ENCODE measurements at regions not wholly inside any gene's neighbourhood (a gene's known extent, or its start where the extent isn't known, plus 50 kb on each side); places are given as distances from the start of the nearest gene placed in this dataset.

DNA sequence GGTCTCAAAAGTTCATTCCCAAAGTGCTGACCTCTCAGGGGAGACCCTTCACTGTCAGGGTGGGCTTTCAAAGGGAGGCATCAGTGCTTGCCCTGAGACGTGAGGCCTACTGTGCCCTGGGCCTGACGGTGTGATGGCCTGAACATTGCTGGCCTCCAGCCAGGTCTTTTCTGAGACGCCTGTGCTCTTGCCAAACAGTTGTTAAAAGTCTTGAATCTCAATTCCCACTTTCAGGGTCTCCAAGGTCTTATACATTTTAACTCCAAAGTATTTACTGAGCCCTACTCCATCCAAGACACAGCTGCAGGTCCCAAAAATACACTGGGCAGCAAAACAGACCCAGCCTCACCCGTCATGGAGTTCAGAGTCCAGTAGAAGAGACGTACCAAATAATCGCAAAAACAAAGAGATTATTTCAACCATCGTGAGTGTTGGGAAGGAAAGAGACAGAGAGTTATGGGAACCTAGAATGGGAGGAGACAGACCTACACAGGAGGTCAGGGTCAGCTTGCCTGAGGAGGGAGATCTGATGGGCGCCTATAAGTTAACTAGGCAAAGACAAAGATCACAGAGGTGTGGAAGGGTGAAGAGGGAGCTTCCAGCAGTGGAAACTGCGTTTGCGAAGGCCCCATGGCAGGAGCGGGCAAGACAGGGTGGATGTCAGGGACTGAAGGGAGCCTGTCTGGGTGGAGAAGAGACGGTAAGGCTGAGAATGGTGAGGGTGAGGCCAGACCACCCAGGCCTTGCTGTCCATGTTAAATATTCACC lies 446.3 kb downstream of the PREX1 start:
- H3K36me3 ChIP-seq (ENCODE audit: control insufficient read depth in 2 of 2, insufficient read depth in 2 of 2, low read length in 1 of 2) = no peaks in the 10 kb centered on the region
- H4K20me1 ChIP-seq (ENCODE audit: control insufficient read depth, insufficient read depth) = no peaks in the 10 kb centered on the region
- ChIA-PET SMC1A (ENCODE audit: uncharacterized antibody, unreplicated experiment) (no interaction called here), RAD21 (ENCODE audit: unreplicated experiment) (no interaction called here), CTCF (no interaction called here), POLR2A (no interaction called here)
- TF ChIP-seq, protein P1, sequence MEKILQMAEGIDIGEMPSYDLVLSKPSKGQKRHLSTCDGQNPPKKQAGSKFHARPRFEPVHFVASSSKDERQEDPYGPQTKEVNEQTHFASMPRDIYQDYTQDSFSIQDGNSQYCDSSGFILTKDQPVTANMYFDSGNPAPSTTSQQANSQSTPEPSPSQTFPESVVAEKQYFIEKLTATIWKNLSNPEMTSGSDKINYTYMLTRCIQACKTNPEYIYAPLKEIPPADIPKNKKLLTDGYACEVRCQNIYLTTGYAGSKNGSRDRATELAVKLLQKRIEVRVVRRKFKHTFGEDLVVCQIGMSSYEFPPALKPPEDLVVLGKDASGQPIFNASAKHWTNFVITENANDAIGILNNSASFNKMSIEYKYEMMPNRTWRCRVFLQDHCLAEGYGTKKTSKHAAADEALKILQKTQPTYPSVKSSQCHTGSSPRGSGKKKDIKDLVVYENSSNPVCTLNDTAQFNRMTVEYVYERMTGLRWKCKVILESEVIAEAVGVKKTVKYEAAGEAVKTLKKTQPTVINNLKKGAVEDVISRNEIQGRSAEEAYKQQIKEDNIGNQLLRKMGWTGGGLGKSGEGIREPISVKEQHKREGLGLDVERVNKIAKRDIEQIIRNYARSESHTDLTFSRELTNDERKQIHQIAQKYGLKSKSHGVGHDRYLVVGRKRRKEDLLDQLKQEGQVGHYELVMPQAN (conservative IDR thresholded peaks at IDR 0.05) = no peak
- TF ChIP-seq POLR2A (IDR thresholded peaks at IDR 0.05; ENCODE audit: low read depth, low read length) (no peak), CBX3 (IDR thresholded peaks at IDR 0.05; ENCODE audit: borderline replicate concordance, low read depth) (no peak), RUNX3 (IDR thresholded peaks at IDR 0.05; ENCODE audit: low read length) (no peak), SMC3 (IDR thresholded peaks at IDR 0.05; ENCODE audit: borderline replicate concordance, low read length) (no peak), SPI1 (IDR thresholded peaks at IDR 0.05; ENCODE audit: borderline replicate concordance, insufficient read depth, low read depth, low read length) (no peak), BRCA1 (IDR thresholded peaks at IDR 0.05; ENCODE audit: low read depth, low read length) (no peak), IRF4 (IDR thresholded peaks at IDR 0.05; ENCODE audit: low read depth, low read length) (no peak)
- no peak for ATAC-seq
- no peaks in the 10 kb centered on the region for H3K79me2 ChIP-seq (ENCODE audit: control insufficient read depth, insufficient read depth, low read length)
- 51% methylated on average over 12 of the region's 12 CpGs for WGBS (ENCODE audit: insufficient coverage, insufficient replicate concordance, low lambda C conversion rate, missing lambda C conversion rate)
- no peak overlapping the region for H3K9ac ChIP-seq (ENCODE audit: control insufficient read depth, insufficient read depth, low read length)
- no peaks in the 10 kb centered on the region for H3K9me3 ChIP-seq (replicated peaks; ENCODE audit: control insufficient read depth, insufficient read depth, low read length)
- H3K4me2 ChIP-seq (ENCODE audit: control insufficient read depth, insufficient read depth) = no peak overlapping the region
- no peak for FAIRE-seq
- no peak for DNase-seq (ENCODE audit: low read depth, low spot score)
- no peaks in the 10 kb centered on the region for H3K4me1 ChIP-seq (ENCODE audit: control insufficient read depth, insufficient read depth, low read length)
- H3K27me3 ChIP-seq (replicated peaks in 1 of 2; ENCODE audit: control insufficient read depth in 2 of 2, insufficient read depth in 2 of 2, low read length in 1 of 2) = no peaks in the 10 kb centered on the region
- H2AFZ ChIP-seq (ENCODE audit: control insufficient read depth, low read depth, low read length) = no peak overlapping the region
- H3K4me3 ChIP-seq = no peak overlapping the region
- H3K27ac ChIP-seq (ENCODE audit: control insufficient read depth, insufficient read depth) = no peak overlapping the region
- in situ Hi-C loops (cut with MboI) = no loop called here
- no TSS peak for BruUV-seq (replicated peaks)
- intact Hi-C loops (cut with micrococcal nuclease; ENCODE audit: unreplicated experiment) = no loop called here
